Bronchial epithelial cell (primary cell): ENCODE measurements at regions not wholly inside any gene's neighbourhood (a gene's known extent, or its start where the extent isn't known, plus 50 kb on each side); places are given as distances from the start of the nearest gene placed in this dataset.

ENCODE experiments used
- DNase-seq: peaks from one replicate; pipeline ENCODE4 v3.0.0-alpha.2; 2010; ENCODE audit warnings: low read depth
- FAIRE-seq: peaks from 2 replicates; lab custom pipeline; 2011; peaks lifted over from hg19 to GRCh38; lab: Jason Lieb, UNC
- H3K27me3 ChIP-seq: 2 replicates; pipeline ENCODE4 v1.5.1; 2011; ENCODE audit warnings: low read length; ENCODE audit not compliant: control insufficient read depth, insufficient read depth
- H3K36me3 ChIP-seq: 2 replicates; pipeline ENCODE4 v1.5.1; 2011; ENCODE audit warnings: low read length; ENCODE audit not compliant: control insufficient read depth, insufficient read depth
- H3K4me3 ChIP-seq: 2 replicates; pipeline ENCODE4 v1.5.1; 2011; ENCODE audit warnings: mild to moderate bottlenecking, low read depth, low read length, control low read depth
- CTCF ChIP-seq: IDR thresholded peaks from 2 replicates; pipeline ENCODE4 v1.5.1; 2011; ENCODE audit warnings: mild to moderate bottlenecking, moderate library complexity, low read length, control low read depth, inconsistent platforms; ENCODE audit not compliant: insufficient read depth, severe bottlenecking

GRCh38 chr16:55039931-55040330 lies 109.3 kb downstream of the IRX5 start:
- TF ChIP-seq CTCF: no peak
- Histone ChIP-seq H3K4me3 (no peak overlapping the region), H3K27me3 (peaks cover 1% of the 10 kb centered on the region), H3K36me3 (no peaks in the 10 kb centered on the region)
- no peak for DNase-seq
- no peak for FAIRE-seq

- H3K4me3 ChIP-seq: no peak overlapping the region
- TF ChIP-seq CTCF: no peak
- peaks cover 1% of the 10 kb centered on the region for H3K27me3 ChIP-seq
- no peaks in the 10 kb centered on the region for H3K36me3 ChIP-seq
- DNase-seq: no peak
- FAIRE-seq: no peak
These were observed 109.9 kb downstream of the IRX5 start for GRCh38 chr16:55040366-55041086.

DNA sequence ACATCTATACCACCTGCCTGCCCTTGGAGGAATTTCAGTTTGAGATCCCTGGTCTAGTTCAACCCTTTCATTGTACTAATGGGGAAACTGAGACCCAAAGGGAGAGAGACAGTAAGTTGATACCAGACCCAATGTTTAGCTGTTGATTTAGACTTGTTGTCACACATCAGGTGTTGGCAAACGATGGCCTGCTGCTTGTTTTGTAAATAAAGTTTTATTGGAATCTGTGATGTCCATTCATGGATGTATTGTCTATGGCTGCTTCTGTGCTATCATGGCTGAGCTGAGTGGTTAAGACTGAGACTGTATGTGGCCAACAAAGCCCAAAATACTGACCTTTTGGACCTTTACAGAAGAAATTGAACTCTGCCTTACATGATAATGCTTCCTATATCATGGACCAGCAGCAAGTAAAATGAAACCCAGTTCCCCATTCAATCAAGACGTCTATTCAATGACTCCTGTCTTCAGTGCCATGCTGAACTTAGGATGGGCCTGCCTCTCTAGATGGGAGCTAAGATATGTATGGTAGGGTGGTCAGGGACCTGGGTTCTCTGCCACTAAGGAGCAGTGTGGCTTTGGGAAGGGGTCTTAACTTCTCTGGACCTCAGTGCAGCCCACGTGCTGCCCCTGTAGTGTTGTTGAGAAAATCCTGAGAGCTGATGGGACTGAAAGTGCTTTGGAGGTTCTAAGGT lies 111.0 kb downstream of the IRX5 start:
- Histone ChIP-seq H3K36me3 (no peaks in the 10 kb centered on the region), H3K27me3 (peaks cover 1% of the 10 kb centered on the region), H3K4me3 (no peak overlapping the region)
- no peak for TF ChIP-seq CTCF
- DNase-seq (no peak), FAIRE-seq (peak; percentile 73)

DNA sequence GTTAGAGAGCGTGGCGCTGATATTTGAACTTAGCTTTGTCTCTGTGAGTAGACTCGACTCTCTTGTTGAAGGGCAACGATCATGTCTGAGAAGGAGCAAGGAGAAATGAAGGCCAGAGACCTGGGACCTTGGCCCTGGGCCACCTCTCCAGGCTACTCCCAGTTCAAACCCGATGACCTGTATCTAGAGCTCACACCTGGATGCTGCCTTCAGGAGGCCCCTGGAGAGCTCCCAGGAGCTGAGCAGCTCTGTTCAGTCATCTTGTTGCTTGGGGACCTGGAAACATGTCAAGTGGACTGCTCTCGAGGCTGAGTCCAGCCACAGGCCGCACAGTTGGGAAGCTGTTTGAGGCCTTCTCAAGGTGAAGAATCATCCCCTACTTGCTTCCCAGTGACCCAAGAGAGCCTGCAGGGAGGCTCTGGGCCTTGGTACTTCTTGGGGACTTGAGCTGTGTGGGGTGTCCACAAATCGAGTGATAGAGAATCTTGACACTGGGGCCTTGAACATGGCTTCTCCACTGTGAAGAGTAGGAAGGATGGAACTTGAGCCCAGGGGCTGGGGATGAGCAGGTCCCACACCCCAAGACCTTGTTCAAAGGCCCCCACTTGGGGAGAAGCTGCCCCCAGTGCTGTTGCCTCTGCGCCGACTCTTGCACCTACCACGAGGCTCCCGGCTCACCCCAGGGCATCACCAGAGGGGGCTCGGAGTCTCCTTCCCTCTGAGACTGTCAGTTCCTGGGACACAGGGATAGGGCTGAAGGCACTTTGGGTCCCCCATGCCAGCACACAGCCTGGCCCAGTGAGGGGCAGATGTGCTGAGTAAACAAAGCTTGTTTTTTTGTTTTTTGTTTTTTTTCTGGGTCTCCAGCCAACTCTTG lies 112.1 kb downstream of the IRX5 start:
- no peak for FAIRE-seq
- Histone ChIP-seq H3K4me3 (no peak overlapping the region), H3K36me3 (no peaks in the 10 kb centered on the region), H3K27me3 (peaks cover 1% of the 10 kb centered on the region)
- no peak for TF ChIP-seq CTCF
- no peak for DNase-seq

DNA sequence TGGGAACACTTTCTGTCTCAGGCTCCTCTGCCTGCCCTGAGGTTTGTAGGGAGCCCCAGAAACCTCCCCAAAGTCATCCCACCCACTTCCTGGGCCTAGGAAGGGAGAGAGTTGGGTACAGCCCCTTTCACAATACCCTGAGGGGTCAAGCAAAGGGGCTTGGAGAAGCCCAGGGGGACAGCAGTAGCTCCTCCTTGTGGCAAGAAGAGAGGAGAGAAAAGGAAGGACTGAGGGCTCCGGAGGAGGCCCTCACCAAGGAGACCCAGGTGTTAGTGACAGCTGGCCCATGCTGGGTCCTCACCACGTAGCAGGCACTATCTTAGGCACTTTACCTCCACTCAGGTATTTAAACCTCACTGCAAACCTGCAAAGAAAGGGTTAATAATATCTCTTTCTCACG lies 112.8 kb downstream of the IRX5 start:
- no peak for TF ChIP-seq CTCF
- FAIRE-seq: no peak
- no peak overlapping the region for H3K4me3 ChIP-seq
- no peak for DNase-seq
- H3K27me3 ChIP-seq: peaks cover 1% of the 10 kb centered on the region
- H3K36me3 ChIP-seq: no peaks in the 10 kb centered on the region
